ENCODE measurements at regions not wholly inside any gene's neighbourhood (a gene's known extent, or its start where the extent isn't known, plus 50 kb on each side); places are given as distances from the start of the nearest gene placed in this dataset.

DNA sequence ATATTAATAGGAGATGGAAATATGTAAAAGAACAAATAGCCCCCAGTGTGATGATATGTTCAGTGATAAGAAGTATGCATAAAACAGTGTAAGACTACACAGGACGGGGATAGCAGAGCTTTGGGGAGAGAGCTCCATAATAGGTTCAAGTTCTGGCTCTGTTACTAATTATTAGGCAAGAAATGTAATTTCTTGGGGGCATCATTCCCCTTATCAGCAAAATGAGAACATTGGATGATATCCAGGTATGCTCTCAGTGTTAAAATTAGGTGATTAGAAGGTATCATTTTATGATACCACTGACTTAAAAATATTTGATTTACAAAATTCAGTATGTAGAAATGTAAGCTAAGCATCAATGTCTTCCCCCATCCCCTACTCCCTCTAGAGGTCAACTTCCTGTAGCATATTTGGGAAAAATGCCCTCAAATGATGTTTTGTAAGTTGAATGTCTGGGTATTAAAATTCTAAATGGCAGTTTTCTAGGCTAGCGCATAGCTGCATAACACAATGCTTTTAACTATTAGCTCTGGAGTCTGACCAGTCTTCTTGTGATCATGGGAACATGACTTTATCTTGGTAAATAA, 585.7 kb upstream of the CAMK1G start:
- no peak for TF ChIP-seq POLR2A (IDR thresholded peaks at IDR 0.05)
- TF ChIP-seq, protein P1, sequence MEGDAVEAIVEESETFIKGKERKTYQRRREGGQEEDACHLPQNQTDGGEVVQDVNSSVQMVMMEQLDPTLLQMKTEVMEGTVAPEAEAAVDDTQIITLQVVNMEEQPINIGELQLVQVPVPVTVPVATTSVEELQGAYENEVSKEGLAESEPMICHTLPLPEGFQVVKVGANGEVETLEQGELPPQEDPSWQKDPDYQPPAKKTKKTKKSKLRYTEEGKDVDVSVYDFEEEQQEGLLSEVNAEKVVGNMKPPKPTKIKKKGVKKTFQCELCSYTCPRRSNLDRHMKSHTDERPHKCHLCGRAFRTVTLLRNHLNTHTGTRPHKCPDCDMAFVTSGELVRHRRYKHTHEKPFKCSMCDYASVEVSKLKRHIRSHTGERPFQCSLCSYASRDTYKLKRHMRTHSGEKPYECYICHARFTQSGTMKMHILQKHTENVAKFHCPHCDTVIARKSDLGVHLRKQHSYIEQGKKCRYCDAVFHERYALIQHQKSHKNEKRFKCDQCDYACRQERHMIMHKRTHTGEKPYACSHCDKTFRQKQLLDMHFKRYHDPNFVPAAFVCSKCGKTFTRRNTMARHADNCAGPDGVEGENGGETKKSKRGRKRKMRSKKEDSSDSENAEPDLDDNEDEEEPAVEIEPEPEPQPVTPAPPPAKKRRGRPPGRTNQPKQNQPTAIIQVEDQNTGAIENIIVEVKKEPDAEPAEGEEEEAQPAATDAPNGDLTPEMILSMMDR (IDR thresholded peaks at IDR 0.05), result no peak
- TF ChIP-seq POLR2AphosphoS5 (IDR thresholded peaks at IDR 0.05), result no peak
